ENCODE measurements at regions not wholly inside any gene's neighbourhood (a gene's known extent, or its start where the extent isn't known, plus 50 kb on each side); places are given as distances from the start of the nearest gene placed in this dataset.

- Histone ChIP-seq H3K9ac (ENCODE audit: extremely low read depth, insufficient read length, low read length) (no peak overlapping the region), H2BK12ac (ENCODE audit: insufficient read length, low read depth, low read length) (no peak overlapping the region), H3K27ac (ENCODE audit: insufficient read length, low read depth, low read length) (no peak overlapping the region), H3K4me2 (ENCODE audit: insufficient read depth, insufficient read length, low read length) (no peak overlapping the region), H3K14ac (ENCODE audit: insufficient read depth, low read length) (no peak overlapping the region), H3K27me3 (ENCODE audit: insufficient read depth, low read length) (peaks cover 12% of the 10 kb centered on the region; the same call in 1 of the 2 replicates), H2BK15ac (ENCODE audit: low read depth, low read length) (no peak overlapping the region), H3K23ac (ENCODE audit: insufficient read length, low read depth, low read length) (no peak overlapping the region), H2BK20ac (ENCODE audit: low read depth, low read length, poor library complexity, severe bottlenecking) (no peak overlapping the region), H3K18ac (ENCODE audit: insufficient read length, low read depth, low read length) (no peak overlapping the region), H3K23me2 (ENCODE audit: insufficient read length, low read depth, low read length, poor library complexity, severe bottlenecking) (no peaks in the 10 kb centered on the region), H2BK120ac (ENCODE audit: low read depth, low read length, poor library complexity, severe bottlenecking) (no peak overlapping the region), H3K9me3 (ENCODE audit: control insufficient read depth, low read depth, low read length) (no peaks in the 10 kb centered on the region), H2AK5ac (ENCODE audit: insufficient read length, low read length) (no peak overlapping the region), H4K8ac (replicated peaks; ENCODE audit: insufficient read length, low read depth, low read length) (no peak overlapping the region), H3K56ac (ENCODE audit: insufficient read length, low read depth, low read length) (no peak overlapping the region), H4K91ac (ENCODE audit: insufficient read length, low read depth, low read length) (no peak overlapping the region), H3K4me1 (ENCODE audit: insufficient read depth, low read length) (peaks cover 8% of the 10 kb centered on the region; the same call in 1 of the 2 replicates), H4K20me1 (ENCODE audit: control insufficient read depth, insufficient read depth, insufficient read length) (no peaks in the 10 kb centered on the region), H3K4ac (ENCODE audit: low read depth, low read length) (no peak overlapping the region), H2BK5ac (ENCODE audit: insufficient read length, low read length) (no peak overlapping the region), H3K79me1 (ENCODE audit: insufficient read depth, low read depth, low read length, poor library complexity, severe bottlenecking) (no peaks in the 10 kb centered on the region), H4K5ac (ENCODE audit: insufficient read length, low read depth, low read length) (no peak overlapping the region), H2AFZ (ENCODE audit: low read length) (no peak overlapping the region), H3K79me2 (ENCODE audit: insufficient read depth, low read length) (no peaks in the 10 kb centered on the region), H3T11ph (ENCODE audit: low read length) (no peak overlapping the region)
- peaks cover 17 to 28% of the 10 kb centered on the region in 2 experiments for H3K4me1 Mint-ChIP-seq
- H3K27ac Mint-ChIP-seq: no peak overlapping the region
- peaks cover 65% of the 10 kb centered on the region for H3K27me3 Mint-ChIP-seq (ENCODE audit: low read depth)
- WGBS (ENCODE audit: extremely low coverage, insufficient read length, low lambda C conversion rate): no CpG with 5 or more reads among the region's 2 CpGs
- no peak overlapping the region for H3K4me3 Mint-ChIP-seq
- TF ChIP-seq CTCF (conservative IDR thresholded peaks at IDR 0.05): no peak
- DNase-seq: no peak
- peaks cover 0 to 5% (median 3%) of the 10 kb centered on the region in 3 experiments; a peak in 5 of 7 replicates for H3K36me3 Mint-ChIP-seq (ENCODE audit: insufficient read depth in 1 of 3, low read depth in 3 of 3)
- peaks cover 3% of the 10 kb centered on the region in 2 experiments; a peak in 2 of 5 replicates for H3K9me3 Mint-ChIP-seq
Observed at GRCh38 chr2:139366681-139367080, 586.5 kb upstream of the NXPH2 start.
